ENCODE measurements at regions not wholly inside any gene's neighbourhood (a gene's known extent, or its start where the extent isn't known, plus 50 kb on each side); places are given as distances from the start of the nearest gene placed in this dataset.

DNA sequence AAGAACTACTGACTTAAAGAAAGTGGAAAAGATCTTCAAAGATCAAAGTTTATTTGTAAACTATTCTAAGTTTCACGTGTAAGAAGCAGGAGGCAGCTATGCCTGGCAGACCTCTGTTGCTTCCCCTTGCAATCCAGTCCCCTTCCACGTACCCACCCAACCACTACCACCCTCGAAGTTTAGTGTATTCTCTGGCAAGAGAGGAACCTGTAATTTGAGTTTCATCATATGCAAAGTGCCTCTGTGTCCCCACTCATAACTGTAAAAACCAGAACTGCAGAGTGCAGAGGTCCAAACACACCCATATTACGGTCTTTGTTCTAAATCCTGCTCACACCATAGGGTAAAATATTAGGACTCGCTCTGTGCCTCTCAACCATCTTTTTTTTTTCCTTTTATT, 75.8 kb upstream of the FRY start:
- TF ChIP-seq, protein P1, sequence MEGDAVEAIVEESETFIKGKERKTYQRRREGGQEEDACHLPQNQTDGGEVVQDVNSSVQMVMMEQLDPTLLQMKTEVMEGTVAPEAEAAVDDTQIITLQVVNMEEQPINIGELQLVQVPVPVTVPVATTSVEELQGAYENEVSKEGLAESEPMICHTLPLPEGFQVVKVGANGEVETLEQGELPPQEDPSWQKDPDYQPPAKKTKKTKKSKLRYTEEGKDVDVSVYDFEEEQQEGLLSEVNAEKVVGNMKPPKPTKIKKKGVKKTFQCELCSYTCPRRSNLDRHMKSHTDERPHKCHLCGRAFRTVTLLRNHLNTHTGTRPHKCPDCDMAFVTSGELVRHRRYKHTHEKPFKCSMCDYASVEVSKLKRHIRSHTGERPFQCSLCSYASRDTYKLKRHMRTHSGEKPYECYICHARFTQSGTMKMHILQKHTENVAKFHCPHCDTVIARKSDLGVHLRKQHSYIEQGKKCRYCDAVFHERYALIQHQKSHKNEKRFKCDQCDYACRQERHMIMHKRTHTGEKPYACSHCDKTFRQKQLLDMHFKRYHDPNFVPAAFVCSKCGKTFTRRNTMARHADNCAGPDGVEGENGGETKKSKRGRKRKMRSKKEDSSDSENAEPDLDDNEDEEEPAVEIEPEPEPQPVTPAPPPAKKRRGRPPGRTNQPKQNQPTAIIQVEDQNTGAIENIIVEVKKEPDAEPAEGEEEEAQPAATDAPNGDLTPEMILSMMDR (IDR thresholded peaks at IDR 0.05) = no peak
- no peak for TF ChIP-seq POLR2AphosphoS5 (IDR thresholded peaks at IDR 0.05)
